OCI-LY3 (cell line): ENCODE measurements at regions not wholly inside any gene's neighbourhood (a gene's known extent, or its start where the extent isn't known, plus 50 kb on each side); places are given as distances from the start of the nearest gene placed in this dataset.

Source experiments
- H2AFZ ChIP-seq: fragments of 200-600, 300-600 bp; shearing (Covaris generic); 2 replicates; pipeline ENCODE4 v1.6.0; 2014; ENCODE audit warnings: antibody characterized with exemption, low read depth, low read length
- H3K27ac ChIP-seq: fragments of 200-600, 300-600 bp; sonication (generic); 2 replicates; pipeline ENCODE4 v1.5.1; 2014; ENCODE audit warnings: mild to moderate bottlenecking, low read length, moderate library complexity, mixed read lengths
- H3K27me3 ChIP-seq: fragments of 200-600, 300-600 bp; sonication (generic); 2 replicates; pipeline ENCODE4 v1.6.1; 2014; ENCODE audit warnings: low read depth, low read length, mixed read lengths
- H3K36me3 ChIP-seq: fragments of 200-600, 300-600 bp; sonication (generic); replicated peaks from 2 replicates; pipeline ENCODE3; 2014; ENCODE audit warnings: low read depth, low read length, mixed read lengths
- H3K4me1 ChIP-seq: fragments of 300-600, 200-600 bp; sonication (generic); 2 replicates; pipeline ENCODE4 v1.6.1; 2014; ENCODE audit warnings: low read length, mixed read lengths
- H3K4me2 ChIP-seq: fragments of 200-600, 300-600 bp; sonication (generic); 2 replicates; pipeline ENCODE4 v1.6.1; 2014; ENCODE audit warnings: low read length, mixed read lengths
- H3K4me3 ChIP-seq: fragments of 300-600, 200-600 bp; sonication (generic); 2 replicates; pipeline ENCODE4 v1.5.1; 2014; ENCODE audit warnings: antibody characterized with exemption, mild to moderate bottlenecking, low read length, moderate library complexity
- H3K79me2 ChIP-seq: fragments of 300-600, 200-600 bp; shearing (Covaris generic); 2 replicates; pipeline ENCODE4 v1.6.1; 2014; ENCODE audit warnings: mild to moderate bottlenecking, low read length, mixed read lengths
- H3K9ac ChIP-seq: fragments of 300-600, 200-600 bp; shearing (Covaris generic); 2 replicates; pipeline ENCODE4 v1.6.0; 2014; ENCODE audit warnings: mild to moderate bottlenecking, low read length, moderate library complexity
- H3K9me3 ChIP-seq: fragments of 200-600, 300-600 bp; shearing (Covaris generic); 2 replicates; pipeline ENCODE4 v1.6.1; 2014; ENCODE audit warnings: low read length, mixed read lengths; ENCODE audit not compliant: insufficient read depth
- H4K20me1 ChIP-seq: fragments of 200-600, 300-600 bp; sonication (generic); 2 replicates; pipeline ENCODE4 v1.6.1; 2016; ENCODE audit warnings: low read length, mixed read lengths; ENCODE audit not compliant: insufficient read depth
- EZH2phosphoT487 ChIP-seq: fragments of 200-600 bp; shearing (Covaris generic); IDR thresholded peaks from 2 replicates; pipeline ENCODE4 v1.6.1; 2018; ENCODE audit warnings: antibody characterized with exemption, mixed run types, low read depth
- TF ChIP-seq, protein P1 (sequence below): fragments of 200-600, 300-600 bp; sonication (generic); IDR thresholded peaks from 2 replicates; pipeline ENCODE4 v1.5.1; 2014; ENCODE audit warnings: antibody characterized with exemption, low read length, low read depth

DNA sequence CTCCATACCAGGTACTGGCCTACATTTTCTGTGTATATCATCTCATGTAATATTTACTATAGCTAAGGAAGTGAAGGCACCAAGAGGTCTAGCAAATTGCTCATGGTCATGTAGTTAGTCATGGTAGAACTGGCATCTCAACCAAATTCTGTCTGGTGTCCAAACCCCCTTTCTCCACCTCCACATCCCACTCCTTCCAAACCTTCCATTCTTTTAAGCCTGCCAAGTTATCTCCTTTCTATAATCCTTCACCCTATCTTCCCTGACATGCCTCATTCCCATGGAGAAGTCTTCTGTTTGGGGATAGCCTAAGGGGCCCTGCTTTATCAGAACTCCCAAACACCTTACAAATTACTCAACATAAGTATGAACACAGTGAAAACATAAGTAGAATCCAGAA, 196.2 kb upstream of the HMGA2 start:
- no peak overlapping the region for H3K27ac ChIP-seq
- no peaks in the 10 kb centered on the region for H3K4me1 ChIP-seq
- no peak overlapping the region for H2AFZ ChIP-seq
- H3K27me3 ChIP-seq = peaks cover 19% of the 10 kb centered on the region
- no peak overlapping the region for H3K4me2 ChIP-seq
- H3K9me3 ChIP-seq = no peaks in the 10 kb centered on the region
- no peaks in the 10 kb centered on the region for H4K20me1 ChIP-seq
- TF ChIP-seq, protein P1, sequence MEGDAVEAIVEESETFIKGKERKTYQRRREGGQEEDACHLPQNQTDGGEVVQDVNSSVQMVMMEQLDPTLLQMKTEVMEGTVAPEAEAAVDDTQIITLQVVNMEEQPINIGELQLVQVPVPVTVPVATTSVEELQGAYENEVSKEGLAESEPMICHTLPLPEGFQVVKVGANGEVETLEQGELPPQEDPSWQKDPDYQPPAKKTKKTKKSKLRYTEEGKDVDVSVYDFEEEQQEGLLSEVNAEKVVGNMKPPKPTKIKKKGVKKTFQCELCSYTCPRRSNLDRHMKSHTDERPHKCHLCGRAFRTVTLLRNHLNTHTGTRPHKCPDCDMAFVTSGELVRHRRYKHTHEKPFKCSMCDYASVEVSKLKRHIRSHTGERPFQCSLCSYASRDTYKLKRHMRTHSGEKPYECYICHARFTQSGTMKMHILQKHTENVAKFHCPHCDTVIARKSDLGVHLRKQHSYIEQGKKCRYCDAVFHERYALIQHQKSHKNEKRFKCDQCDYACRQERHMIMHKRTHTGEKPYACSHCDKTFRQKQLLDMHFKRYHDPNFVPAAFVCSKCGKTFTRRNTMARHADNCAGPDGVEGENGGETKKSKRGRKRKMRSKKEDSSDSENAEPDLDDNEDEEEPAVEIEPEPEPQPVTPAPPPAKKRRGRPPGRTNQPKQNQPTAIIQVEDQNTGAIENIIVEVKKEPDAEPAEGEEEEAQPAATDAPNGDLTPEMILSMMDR = no peak
- TF ChIP-seq EZH2phosphoT487 = no peak
- no peaks in the 10 kb centered on the region for H3K79me2 ChIP-seq
- no peak overlapping the region for H3K9ac ChIP-seq
- H3K36me3 ChIP-seq = no peaks in the 10 kb centered on the region
- no peak overlapping the region for H3K4me3 ChIP-seq

DNA sequence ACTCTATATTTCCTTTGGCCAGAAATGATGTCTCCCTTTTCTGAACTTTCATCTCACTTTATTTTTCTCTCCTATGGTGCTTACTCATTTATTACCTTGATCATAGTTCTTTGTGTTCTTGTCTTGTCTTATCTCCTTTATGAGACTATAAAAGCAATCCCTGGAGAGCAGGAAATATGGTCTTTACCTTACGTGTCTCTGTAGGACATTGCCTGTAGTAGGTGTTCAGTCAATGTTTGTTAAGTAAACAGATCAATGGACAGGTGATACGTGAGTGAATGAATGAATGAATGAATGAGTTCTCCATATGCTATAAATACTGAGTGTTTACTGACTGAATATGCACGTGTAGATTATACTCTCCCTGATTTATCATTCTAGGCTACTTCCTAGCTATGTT, 193.7 kb upstream of the HMGA2 start:
- TF ChIP-seq, protein P1 = no peak
- TF ChIP-seq EZH2phosphoT487 = no peak
- H3K9ac ChIP-seq = no peak overlapping the region
- H2AFZ ChIP-seq = no peak overlapping the region
- H3K4me2 ChIP-seq = no peak overlapping the region
- H3K36me3 ChIP-seq = no peaks in the 10 kb centered on the region
- H3K27me3 ChIP-seq = peaks cover 19% of the 10 kb centered on the region
- H3K9me3 ChIP-seq = no peaks in the 10 kb centered on the region
- H3K4me1 ChIP-seq = no peaks in the 10 kb centered on the region
- no peaks in the 10 kb centered on the region for H3K79me2 ChIP-seq
- H4K20me1 ChIP-seq = no peaks in the 10 kb centered on the region
- H3K27ac ChIP-seq = no peak overlapping the region
- H3K4me3 ChIP-seq = no peak overlapping the region

DNA sequence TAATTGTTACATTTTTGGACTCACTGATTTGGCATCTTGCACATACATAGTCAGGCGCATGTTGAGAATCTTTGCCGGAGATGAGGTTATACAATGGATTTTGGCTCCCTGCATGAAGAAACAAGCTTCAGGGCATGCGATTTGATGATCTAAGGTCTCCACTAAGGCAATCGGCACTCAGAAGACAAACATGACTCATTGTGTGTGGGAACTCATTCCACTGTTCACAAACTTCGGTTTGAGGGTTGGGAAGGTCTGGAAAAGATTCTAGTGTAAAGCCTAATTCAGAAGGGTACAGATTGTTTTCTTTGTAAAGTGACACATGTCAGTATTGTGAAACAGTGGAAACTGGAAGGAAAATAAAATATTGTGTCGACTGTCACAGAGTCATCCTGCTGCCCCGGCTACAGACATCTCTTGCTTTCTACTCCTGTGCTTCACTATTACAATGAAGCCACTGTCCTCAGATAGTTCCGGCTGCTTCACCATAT, 192.6 kb upstream of the HMGA2 start:
- TF ChIP-seq, protein P1 = no peak
- no peak for TF ChIP-seq EZH2phosphoT487
- H3K79me2 ChIP-seq = no peaks in the 10 kb centered on the region
- H3K4me2 ChIP-seq = no peak overlapping the region
- no peaks in the 10 kb centered on the region for H3K4me1 ChIP-seq
- H3K36me3 ChIP-seq = no peaks in the 10 kb centered on the region
- H3K27ac ChIP-seq = no peak overlapping the region
- H3K9ac ChIP-seq = no peak overlapping the region
- no peak overlapping the region for H3K4me3 ChIP-seq
- H2AFZ ChIP-seq = no peak overlapping the region
- H3K9me3 ChIP-seq = no peaks in the 10 kb centered on the region
- H3K27me3 ChIP-seq = peaks cover 19% of the 10 kb centered on the region
- H4K20me1 ChIP-seq = no peaks in the 10 kb centered on the region

DNA sequence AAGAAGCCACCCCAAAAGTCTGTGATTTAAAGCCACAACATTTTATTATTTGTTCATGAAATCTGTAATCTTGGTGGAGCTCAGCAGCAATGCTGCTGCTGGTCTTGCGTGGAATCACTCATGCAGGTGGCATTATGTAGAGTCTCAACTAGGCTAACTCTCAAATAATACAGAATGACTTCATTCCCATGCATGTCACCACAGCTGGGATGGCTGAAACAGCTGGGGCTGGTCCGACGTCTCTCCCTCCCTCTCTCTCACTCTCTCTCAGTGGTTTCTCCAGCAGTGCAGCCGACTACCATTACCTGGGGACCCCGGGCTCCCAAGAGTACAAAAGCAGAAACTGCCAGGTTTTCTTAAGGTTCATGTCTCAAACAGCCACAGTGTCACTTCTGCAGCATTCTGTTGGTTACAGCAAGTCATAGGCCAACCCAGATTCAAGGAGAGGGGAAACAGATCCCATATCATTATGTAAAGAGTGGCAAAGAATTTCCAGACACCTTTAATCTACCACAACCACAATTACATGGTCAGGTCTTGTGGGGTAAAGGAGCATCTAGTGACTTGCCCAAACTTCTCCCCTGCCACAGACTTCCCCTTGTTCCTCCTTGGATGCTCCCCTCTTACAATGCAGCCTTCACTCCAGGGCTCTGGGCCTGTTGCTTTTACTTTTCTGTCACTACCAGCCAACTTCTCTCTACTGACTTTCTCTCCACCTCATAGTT, 192.0 kb upstream of the HMGA2 start:
- H3K27ac ChIP-seq = no peak overlapping the region
- H3K36me3 ChIP-seq = no peaks in the 10 kb centered on the region
- H3K79me2 ChIP-seq = no peaks in the 10 kb centered on the region
- no peaks in the 10 kb centered on the region for H3K4me1 ChIP-seq
- peaks cover 19% of the 10 kb centered on the region for H3K27me3 ChIP-seq
- H4K20me1 ChIP-seq = no peaks in the 10 kb centered on the region
- TF ChIP-seq, protein P1 = no peak
- no peak for TF ChIP-seq EZH2phosphoT487
- no peak overlapping the region for H3K4me3 ChIP-seq
- H3K4me2 ChIP-seq = no peak overlapping the region
- H3K9me3 ChIP-seq = no peaks in the 10 kb centered on the region
- no peak overlapping the region for H3K9ac ChIP-seq
- H2AFZ ChIP-seq = no peak overlapping the region
